ENCODE measurements at regions not wholly inside any gene's neighbourhood (a gene's known extent, or its start where the extent isn't known, plus 50 kb on each side); places are given as distances from the start of the nearest gene placed in this dataset.
"Not testable (repeated sequence)": the region's sequence is repeated elsewhere in the genome, so short reads cannot be mapped to it uniquely, and the experiment has no call there.

DNA sequence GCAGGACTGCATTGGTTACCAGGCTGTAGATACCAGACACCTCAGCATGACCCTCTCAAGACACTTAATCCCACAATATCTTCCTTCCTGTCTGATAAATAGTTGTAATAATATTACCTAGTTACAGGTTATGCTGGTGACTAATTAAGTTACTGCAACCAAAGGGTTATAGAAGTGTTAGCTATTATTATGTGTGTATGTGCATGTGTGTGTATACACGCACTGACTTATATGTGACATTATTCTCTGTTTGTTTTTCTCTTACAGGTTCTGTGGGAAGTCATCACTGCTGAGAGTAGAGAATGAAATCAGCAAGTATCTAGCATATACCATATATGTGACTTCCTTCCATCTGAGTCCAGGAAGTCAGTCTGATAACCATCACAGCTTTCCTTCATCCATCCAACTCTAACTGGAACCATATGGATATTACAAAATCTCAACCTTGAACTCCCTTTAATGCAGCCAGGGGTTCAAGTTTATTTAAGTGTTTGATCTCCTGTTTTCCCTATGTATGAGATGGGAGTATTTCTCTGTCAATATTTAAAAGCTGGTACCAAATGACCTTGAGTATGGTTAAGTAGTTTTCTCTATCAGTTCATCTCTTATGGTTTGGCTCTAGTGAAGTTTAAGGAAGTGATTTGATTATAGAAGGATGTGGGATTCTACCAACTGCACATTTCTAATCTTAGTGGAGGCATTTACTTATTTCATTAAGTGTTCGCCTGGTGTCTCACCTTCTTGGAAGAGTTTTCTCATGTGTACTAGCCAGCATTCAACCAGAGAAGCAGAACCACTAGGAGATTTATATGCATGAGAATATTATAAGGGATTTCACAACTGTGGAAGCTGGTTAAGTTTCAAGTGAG, 313.2 kb downstream of the HIVEP2 start:
- FAIRE-seq (no peak), DNase-seq (ENCODE audit: extremely low spot score, insufficient read length, low read depth) (no peak)

DNA sequence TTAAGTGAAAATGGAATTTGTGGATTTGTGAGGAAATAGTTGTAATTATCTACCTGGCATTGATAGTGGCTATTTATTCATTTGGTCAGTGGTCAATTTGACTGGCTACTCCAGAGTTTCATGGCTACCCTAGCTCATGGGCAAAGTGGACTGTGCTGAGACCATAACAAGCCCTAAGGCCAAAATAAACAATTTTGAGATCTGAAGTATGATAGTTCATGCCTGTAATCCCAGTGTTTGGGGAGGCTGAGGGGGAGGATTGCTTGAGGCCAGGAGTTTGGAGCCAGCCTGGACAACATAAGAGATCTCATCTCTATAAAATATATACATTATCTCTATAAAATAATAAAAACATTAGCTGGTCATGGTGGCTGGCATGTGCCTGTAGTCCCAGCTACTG, 311.7 kb downstream of the HIVEP2 start:
- no peak for DNase-seq (ENCODE audit: extremely low spot score, insufficient read length, low read depth)
- FAIRE-seq, result no peak

DNA sequence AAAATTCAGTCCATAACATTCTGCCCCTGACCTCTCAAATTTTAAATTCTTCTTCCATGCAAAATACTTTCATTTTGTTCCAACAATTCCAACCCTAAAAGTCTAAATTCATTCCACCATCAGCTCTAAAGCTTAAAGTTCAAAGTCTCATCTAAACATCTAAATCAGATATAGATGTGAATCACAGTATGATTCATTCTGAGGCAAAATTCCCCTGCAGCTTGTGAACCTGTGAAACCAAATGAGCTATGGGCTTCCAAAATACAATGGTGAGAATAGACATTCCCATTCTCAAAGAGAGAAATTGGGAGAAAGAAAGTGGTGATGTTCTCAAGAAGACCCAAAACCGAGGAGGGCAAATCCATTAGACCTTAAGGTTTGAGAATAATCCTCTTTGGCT, 309.8 kb downstream of the HIVEP2 start:
- FAIRE-seq, result no peak
- no peak for DNase-seq (ENCODE audit: extremely low spot score, insufficient read length, low read depth)

DNA sequence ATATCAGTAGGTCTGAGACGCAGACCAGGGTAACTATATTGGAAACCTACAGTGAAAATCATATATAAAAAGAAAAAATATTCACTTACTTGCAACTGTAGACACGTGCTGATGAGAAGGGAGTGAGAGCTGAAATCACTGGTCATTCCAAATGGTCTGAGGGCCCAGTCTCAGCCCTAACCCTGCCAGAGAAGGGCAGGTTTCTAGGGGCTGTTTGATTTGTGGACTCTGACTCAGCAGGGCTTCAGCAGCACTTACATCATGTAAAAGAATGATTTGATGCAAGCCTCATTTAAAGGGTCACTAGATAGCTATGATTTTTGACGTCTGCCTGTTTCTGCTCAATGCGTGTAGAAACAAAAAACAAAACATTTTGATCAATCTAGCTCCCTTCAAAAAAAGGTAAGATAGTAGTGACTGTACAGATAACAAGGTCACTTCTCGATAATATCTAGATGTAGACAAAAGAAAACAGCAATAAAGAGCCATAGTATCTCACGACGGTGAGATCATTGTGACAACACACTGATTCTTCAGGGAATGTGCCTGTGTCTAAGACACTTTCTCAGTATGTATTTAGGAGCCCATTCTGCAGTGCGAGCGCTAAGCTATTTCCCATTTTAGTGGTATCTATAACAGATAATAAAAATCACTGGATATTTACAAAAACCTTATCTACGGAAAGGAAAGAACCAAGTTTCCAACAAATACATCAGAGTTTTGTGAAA, 307.2 kb downstream of the HIVEP2 start:
- DNase-seq (ENCODE audit: extremely low spot score, insufficient read length, low read depth) (no peak), FAIRE-seq (no peak)

DNA sequence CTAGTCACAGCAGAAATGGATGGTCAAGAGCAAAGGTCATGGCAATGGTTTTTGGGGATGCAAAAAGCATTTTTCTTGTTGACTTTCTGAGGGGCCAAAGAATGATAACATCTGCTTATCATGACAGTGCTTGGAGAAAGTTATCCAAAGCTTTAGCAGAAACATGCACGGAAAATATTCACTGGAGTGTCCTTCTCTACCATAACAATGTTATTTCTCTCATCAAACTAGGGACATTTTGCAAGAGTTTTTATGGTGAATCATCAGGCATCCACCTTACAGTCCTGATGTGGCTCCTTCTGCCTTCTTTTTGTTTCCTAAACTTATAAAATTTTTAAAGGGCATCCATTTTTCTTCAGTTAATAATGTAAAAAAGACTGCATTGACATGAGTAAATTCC, 302.3 kb downstream of the HIVEP2 start:
- DNase-seq (ENCODE audit: extremely low spot score, insufficient read length, low read depth) (no peak), FAIRE-seq (no peak)

DNA sequence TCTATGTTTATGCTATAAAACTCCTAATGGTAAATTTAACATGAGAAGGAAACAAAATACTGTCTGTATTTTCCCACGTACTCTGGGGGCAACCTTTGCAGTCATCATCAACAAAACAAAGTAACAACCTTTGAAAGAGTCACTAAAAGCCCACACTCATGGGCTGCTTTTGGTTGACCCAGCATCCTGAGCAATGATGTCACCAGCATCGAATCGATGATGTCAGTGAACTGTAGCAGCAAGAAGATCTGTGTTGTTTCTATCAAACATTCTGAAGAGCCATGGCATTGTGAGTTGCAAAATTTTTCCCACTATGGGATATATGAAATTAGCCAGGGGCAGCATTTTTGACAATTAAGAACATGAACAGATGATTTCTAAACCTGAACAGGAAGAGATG, 300.1 kb downstream of the HIVEP2 start:
- FAIRE-seq (no peak), DNase-seq (ENCODE audit: extremely low spot score, insufficient read length, low read depth) (no peak)

DNA sequence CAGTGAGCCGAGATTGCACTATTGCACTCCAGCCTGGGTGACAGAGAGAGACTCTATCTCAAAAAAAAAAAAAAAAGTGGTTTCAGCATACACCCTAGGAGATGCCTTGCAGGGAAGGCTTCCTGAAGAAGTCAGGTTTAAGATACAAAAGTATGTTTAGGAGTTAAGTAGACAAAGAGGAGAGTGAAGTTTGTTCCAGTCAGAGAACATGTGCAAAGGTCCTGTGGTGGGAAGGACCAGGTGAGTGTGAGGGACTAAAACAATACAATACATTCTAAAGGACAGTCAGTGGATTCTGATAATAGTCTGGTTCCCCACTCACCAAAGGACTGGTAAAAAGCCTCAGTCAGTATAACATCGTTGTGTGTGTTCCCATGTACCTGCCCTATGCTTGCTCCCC, 299.3 kb downstream of the HIVEP2 start:
- FAIRE-seq, result no peak

DNA sequence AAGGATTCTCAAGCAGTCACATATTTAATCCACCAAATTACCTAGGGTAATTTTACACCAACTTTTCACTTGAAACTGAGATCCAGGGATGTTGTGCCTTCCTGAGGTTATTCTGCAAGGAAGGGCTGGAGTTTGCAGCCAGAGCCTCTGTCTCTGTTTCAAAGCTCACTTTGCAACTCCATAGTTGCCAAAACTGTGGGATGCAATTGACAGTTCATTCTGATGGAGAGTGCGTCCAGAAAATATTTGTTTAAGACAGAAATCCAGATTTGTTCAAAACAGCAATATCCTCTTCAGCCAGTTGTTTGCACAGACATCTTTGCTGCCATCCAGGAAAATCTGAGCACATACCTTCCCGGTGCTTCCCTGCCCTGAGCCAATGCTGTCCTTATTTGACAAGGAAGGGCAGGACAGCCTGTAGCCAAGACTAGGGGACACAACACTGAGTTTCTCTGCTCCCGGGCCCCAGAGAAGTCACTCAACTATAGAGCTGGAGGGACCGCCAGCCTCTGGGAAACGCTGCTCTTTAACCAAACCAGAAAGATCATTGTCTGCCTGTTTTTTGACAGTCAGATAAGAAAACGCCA, 297.4 kb downstream of the HIVEP2 start:
- FAIRE-seq, result no peak
- no peak for DNase-seq (ENCODE audit: extremely low spot score, insufficient read length, low read depth)

More for the DNA sequence above, 299.3 kb downstream of the HIVEP2 start:
- no peak for DNase-seq (ENCODE audit: extremely low spot score, insufficient read length, low read depth)

DNA sequence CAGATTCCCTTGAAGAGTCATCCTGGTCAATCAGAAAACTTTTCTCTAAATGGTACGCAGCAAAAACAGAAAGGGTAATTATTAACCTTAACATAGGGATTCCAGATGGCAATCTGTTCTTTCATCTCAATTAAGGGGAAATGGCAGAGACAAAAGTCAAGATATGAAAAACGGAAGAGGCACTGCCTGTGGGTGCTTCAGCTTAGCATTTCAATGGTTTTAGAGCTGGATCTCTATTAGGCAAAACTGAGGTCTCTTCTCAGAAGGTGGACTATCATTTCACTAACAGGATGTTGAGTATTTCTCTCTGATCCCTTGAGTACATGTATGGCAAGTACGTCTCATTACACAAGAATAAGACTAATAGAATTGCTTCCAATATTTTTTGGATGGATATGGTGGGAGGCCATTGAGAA, 296.9 kb downstream of the HIVEP2 start:
- DNase-seq (ENCODE audit: extremely low spot score, insufficient read length, low read depth) (no peak), FAIRE-seq (no peak)

DNA sequence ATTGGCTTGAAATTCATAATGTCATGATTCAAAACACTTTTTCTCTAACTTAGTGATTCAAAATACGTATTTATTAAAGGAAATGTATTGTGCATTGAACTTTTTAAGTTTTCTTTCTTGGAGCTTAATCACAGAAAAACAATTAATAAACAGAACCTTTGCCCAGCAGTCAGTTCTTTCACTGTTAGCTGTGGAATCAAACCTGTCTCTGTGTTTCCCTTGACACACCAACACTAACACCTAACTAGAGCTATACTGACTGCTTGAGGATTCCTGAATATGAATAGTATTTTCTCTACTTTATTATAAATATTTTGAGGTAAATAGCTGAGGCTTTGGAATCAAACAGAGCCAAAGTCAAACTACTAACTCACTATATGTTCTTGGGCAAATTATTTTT, 296.4 kb downstream of the HIVEP2 start:
- DNase-seq (ENCODE audit: extremely low spot score, insufficient read length, low read depth) (no peak), FAIRE-seq (no peak)

DNA sequence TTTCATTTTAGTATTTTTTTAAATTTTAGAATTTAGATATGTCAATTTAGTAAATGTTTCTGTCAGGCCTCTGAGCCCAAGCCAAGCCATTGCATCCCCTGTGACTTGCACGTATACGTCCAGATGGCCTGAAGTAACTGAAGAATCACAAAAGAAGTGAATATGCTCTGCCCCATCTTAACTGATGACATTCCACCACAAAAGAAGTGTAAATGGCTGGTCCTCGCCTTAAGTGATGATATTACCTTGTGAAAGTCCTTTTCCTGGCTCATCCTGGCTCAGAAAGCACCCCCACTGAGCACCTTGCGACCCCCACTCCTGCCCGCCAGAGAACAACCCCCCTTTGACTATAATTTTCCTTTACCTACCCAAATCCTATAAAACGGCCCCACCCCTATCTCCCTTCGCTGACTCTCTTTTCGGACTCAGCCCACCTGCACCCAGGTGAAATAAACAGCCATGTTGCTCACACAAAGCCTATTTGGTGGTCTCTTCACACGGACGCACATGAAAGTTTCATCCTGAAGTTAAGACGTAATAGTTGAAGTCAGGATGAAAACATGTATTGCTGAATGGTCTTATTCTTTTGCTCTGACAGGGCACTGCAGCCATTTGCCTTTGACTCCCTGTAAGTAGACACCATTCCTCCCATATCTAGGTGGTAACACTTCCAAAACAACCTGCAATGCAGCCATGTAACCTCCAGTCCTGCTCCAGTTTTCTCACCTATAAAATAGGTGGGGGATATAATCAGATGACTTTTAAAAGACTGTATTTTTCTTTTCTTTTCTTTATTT, 295.3 kb downstream of the HIVEP2 start:
- FAIRE-seq; DNase-seq (ENCODE audit: extremely low spot score, insufficient read length, low read depth): not testable (repeated sequence)

DNA sequence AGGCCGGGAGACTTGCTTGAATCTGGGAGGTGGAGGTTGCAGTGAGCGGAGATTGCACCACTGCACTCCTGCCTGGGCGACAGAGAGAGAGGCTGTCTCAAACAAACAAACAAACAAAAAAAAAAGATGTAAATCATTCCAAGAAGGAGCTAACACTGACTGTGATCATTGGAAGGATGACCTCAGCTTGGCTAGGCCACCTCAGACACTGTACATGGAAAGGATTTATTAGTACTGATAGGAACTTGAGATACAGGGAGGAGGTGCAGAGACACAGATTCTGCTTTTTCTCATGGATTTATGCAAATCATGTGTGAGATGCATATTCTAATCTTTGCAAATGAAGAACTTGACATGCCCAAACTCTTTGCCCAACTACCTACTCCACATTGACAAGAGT, 293.6 kb downstream of the HIVEP2 start:
- DNase-seq (ENCODE audit: extremely low spot score, insufficient read length, low read depth) (no peak), FAIRE-seq (no peak)

DNA sequence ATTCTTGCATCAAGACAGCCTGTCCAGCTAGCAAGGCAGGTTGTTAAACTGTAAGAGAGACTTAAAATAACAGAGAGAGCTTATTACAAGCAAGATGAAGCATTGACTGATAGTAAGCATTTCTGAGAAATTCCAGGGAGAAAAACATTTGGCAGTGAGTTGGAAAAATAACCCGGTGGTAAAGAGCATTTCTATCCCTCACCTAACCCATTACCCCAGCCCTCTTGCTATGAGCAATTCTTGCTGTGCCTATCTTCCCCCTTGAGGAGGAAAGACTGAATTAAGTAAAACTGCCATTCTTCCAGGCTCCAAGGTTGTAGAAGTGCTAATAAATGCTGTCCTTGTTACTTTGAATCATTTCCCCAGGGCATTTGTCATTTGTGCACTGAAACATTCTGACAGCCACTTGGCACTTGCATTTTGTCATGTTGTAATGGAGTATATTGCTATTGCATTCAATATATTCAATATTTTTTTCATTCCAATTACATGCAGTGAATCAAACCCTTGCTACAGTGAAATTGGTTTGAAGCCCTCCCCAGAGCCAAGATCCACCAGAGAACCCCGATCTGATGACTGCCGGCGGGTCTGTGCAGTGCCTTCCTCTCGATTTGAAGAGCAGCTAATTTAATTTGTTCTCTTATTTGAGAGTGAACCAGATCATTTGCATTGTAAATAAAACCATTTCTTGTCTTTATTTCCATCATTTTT, 291.1 kb downstream of the HIVEP2 start:
- FAIRE-seq, result no peak
- DNase-seq (ENCODE audit: extremely low spot score, insufficient read length, low read depth), result no peak

DNA sequence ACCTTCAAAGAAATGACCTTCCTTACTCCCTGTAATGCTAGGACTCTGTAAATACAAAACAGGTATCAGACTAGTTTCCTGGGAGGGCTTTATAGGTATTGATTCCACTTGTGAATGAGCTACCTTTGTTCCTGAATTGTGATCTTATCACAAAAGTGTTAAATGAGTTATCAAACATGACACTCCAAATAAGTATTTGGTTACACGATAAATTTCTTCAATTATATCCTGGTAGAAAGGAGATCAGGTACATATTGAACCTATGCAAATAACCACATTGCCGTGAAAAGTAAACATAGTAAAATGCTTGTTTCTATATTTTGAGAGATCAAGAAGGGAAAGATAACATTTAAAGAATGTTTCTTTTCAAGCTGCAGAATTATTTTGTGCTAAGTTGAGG, 285.3 kb downstream of the HIVEP2 start:
- FAIRE-seq (no peak), DNase-seq (ENCODE audit: extremely low spot score, insufficient read length, low read depth) (no peak)

DNA sequence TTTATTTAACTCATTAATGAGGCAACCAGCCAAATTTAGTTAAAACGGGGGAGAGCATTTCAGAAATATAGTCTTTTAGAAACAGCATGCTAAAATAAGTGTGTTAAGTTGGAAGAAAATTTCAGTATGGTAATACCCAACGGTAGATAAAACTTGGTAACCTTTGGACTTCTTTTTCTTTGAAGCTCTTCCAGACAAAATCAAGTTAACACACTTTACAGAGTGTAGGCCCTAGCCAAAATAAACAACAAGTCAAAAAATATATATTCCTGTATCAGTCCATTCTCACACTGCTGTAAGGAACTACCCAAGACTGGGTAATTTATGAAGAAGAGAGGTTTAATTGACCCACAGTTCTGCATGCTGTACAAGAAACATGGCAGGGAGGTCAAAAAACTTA, 279.6 kb downstream of the HIVEP2 start:
- FAIRE-seq (no peak), DNase-seq (ENCODE audit: extremely low spot score, insufficient read length, low read depth) (no peak)

DNA sequence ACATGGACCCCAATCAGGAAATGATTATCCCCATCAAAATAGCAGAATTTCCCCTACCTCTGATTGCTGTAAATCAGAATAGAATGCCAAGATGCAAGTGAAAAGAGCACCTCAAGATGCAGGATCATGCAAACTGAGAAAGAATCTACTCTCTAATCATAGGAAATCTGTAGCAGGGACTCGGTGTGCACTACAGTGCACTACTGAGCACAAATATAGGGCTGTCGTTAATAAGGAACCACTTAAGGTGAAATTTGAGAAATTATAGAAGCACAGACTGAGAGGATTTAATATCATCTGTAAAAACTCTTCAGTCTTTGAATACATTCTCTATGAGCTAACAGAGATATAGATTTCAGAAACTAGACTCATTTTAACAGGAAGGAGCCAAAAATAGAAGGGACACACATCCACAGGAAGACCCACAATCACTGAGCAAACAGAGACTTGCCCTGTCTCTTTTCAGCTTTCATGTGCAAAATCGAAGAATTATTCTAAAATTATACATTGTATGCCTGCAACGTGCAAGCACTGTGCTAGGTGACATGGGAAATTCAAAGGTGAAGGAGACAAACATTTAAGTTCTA, 278.3 kb downstream of the HIVEP2 start:
- FAIRE-seq, result peak; percentile 29
- DNase-seq (ENCODE audit: extremely low spot score, insufficient read length, low read depth), result no peak

DNA sequence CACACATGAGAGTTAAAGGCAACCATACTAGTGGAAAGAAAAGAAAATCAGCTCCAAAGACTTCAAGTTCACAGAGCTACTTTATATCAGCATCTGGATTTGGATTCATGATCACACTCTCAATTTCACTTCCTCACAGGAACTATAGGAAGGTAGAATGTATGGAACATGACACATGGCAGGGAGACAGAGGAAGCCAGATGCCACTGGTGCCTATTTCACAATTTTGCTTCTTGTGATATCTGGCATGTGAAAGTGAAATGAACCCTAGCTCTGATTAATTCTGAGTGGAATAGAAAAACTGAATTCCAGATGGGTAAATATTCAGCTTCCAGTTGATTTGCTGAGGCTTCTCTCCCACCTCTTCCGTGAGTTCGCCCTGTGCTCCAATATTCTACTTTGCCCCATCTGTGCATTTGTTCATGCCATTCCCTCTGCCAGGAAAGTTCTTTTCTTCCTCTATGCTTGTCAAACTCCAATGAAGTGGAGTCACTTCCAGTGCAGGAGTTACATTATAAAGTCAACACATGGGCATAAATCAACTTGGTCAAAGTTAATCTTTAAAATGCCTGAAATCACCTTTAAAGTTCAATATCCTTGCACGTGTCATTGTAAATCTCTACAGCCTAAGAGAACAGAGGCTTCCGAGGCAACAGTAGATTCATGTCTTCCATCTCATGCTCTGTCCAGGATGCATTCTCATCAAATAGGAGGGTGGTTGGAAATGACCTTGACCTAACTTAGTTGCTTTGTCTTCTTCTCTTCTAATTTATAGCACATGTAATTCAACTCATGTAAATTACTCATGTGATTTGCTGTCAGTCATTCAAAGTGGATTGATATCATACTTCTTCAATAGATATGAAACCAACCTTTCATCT, 275.3 kb downstream of the HIVEP2 start:
- FAIRE-seq, result no peak
- DNase-seq (ENCODE audit: extremely low spot score, insufficient read length, low read depth), result no peak

DNA sequence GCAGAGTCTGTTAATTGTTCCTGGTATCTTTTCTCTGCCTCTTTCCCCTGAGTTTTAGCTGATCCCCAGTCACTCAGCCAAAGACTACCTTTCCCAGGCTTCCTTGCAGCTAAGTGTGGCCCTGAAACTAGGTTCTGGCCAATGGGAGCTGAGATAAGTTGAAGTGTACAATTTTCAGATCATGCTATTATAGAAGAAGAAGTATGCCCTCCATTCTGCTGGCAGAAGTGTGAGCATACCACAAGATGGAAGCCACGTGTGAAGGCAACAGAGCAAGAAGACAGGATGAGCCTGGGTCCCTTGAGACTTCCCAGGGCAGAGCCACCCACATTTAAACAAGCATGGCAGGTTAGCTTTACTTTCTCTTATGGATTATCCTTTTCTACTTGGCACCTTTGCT, 273.2 kb downstream of the HIVEP2 start:
- FAIRE-seq, result peak; percentile 83
- DNase-seq (ENCODE audit: extremely low spot score, insufficient read length, low read depth), result peak; percentile 5
